ENCODE measurements at regions not wholly inside any gene's neighbourhood (a gene's known extent, or its start where the extent isn't known, plus 50 kb on each side); places are given as distances from the start of the nearest gene placed in this dataset.

GRCh38 chr3:124535306-124535705 is 194.9 kb upstream of the UMPS start:
- Histone ChIP-seq H3K4me3 (replicated peaks; ENCODE audit: insufficient read depth, low read length) (no peak overlapping the region), H3K27ac (replicated peaks) (no peak overlapping the region), H3K27me3 (ENCODE audit: insufficient read depth, poor library complexity, severe bottlenecking) (peaks cover 3% of the 10 kb centered on the region)
- DNase-seq (ENCODE audit: low read depth in 1 of 2, low spot score in 1 of 2): no peak
- no peak for TF ChIP-seq REST (IDR thresholded peaks at IDR 0.05; ENCODE audit: insufficient replicate concordance, low read depth)

- peaks cover 5% of the 10 kb centered on the region for H3K27me3 ChIP-seq (ENCODE audit: insufficient read depth, poor library complexity, severe bottlenecking)
- DNase-seq (ENCODE audit: low read depth in 1 of 2, low spot score in 1 of 2): no peak
Measured at GRCh38 chr3:124540550-124541211, 189.6 kb upstream of the UMPS start.

GRCh38 chr3:124542214-124542869 is 187.9 kb upstream of the UMPS start:
- no peak for DNase-seq (ENCODE audit: low read depth in 1 of 2, low spot score in 1 of 2)
- Histone ChIP-seq H3K27ac (replicated peaks) (no peak overlapping the region), H3K27me3 (ENCODE audit: insufficient read depth, poor library complexity, severe bottlenecking) (peaks cover 5% of the 10 kb centered on the region), H3K4me3 (replicated peaks; ENCODE audit: insufficient read depth, low read length) (no peak overlapping the region)
- TF ChIP-seq POLR2AphosphoS5 (IDR thresholded peaks at IDR 0.05; ENCODE audit: low read depth): no peak
- TF ChIP-seq REST (IDR thresholded peaks at IDR 0.05; ENCODE audit: insufficient replicate concordance, low read depth): no peak
- no peak for TF ChIP-seq SPI1 (IDR thresholded peaks at IDR 0.05; ENCODE audit: borderline replicate concordance, low read depth)
- no peak for TF ChIP-seq GABPA (IDR thresholded peaks at IDR 0.05; ENCODE audit: low read depth)
- no peak for TF ChIP-seq CTCF (IDR thresholded peaks at IDR 0.05; ENCODE audit: insufficient read depth, low read length)

More at GRCh38 chr3:124540550-124541211, 189.6 kb upstream of the UMPS start:
- Histone ChIP-seq H3K27ac (replicated peaks) (no peak overlapping the region), H3K4me3 (replicated peaks; ENCODE audit: insufficient read depth, low read length) (no peak overlapping the region)
- TF ChIP-seq GABPA (IDR thresholded peaks at IDR 0.05; ENCODE audit: low read depth): no peak

- Histone ChIP-seq H3K27me3 (ENCODE audit: insufficient read depth, poor library complexity, severe bottlenecking) (peaks cover 7% of the 10 kb centered on the region), H3K4me3 (replicated peaks; ENCODE audit: insufficient read depth, low read length) (no peak overlapping the region), H3K27ac (replicated peaks) (no peak overlapping the region)
- no peak for TF ChIP-seq CTCF (IDR thresholded peaks at IDR 0.05; ENCODE audit: insufficient read depth, low read length)
- no peak for TF ChIP-seq SPI1 (IDR thresholded peaks at IDR 0.05; ENCODE audit: borderline replicate concordance, low read depth)
- no peak for TF ChIP-seq GABPA (IDR thresholded peaks at IDR 0.05; ENCODE audit: low read depth)
- no peak for TF ChIP-seq POLR2AphosphoS5 (IDR thresholded peaks at IDR 0.05; ENCODE audit: low read depth)
- no peak for TF ChIP-seq REST (IDR thresholded peaks at IDR 0.05; ENCODE audit: insufficient replicate concordance, low read depth)
- no peak for DNase-seq (ENCODE audit: low read depth in 1 of 2, low spot score in 1 of 2)
Measured at GRCh38 chr3:124545891-124546290, 184.4 kb upstream of the UMPS start.
